SK-N-SH (cell line): ENCODE measurements at regions not wholly inside any gene's neighbourhood (a gene's known extent, or its start where the extent isn't known, plus 50 kb on each side); places are given as distances from the start of the nearest gene placed in this dataset.

Source experiments
- CTCF ChIP-seq: fragments of 200-600 bp; sonication (generic); IDR thresholded peaks from 2 replicates; pipeline ENCODE4 v1.6.1; 2017; ENCODE audit warnings: antibody characterized with exemption, mild to moderate bottlenecking, moderate library complexity
- FOXM1 ChIP-seq: IDR thresholded peaks from 2 replicates; pipeline ENCODE4 v1.4.0; 2012; ENCODE audit warnings: low read depth, mild to moderate bottlenecking
- MAX ChIP-seq: IDR thresholded peaks from 2 replicates; pipeline ENCODE4 v1.4.0; 2012; ENCODE audit warnings: low read depth
- MEF2A ChIP-seq: IDR thresholded peaks from 2 replicates; pipeline ENCODE4 v1.4.0; 2012; ENCODE audit warnings: low read depth, borderline replicate concordance
- MXI1 ChIP-seq: IDR thresholded peaks from 2 replicates; pipeline ENCODE4 v1.6.1; 2012; ENCODE audit warnings: mild to moderate bottlenecking, low read depth, low read length, improper control_type of control experiment
- POLR2AphosphoS5 ChIP-seq: IDR thresholded peaks from 2 replicates; pipeline ENCODE4 v1.6.1; 2012; ENCODE audit warnings: low read depth, low read length
- RFX5 ChIP-seq: IDR thresholded peaks from 2 replicates; pipeline ENCODE4 v1.6.1; 2012; ENCODE audit warnings: mild to moderate bottlenecking, improper control_type of control experiment, low read length
- RXRA ChIP-seq: IDR thresholded peaks from 2 replicates; pipeline ENCODE4 v1.4.0; 2012; ENCODE audit warnings: low read depth, mild to moderate bottlenecking, borderline replicate concordance
- SIN3A ChIP-seq: IDR thresholded peaks from 2 replicates; pipeline ENCODE4 v1.6.1; 2012; ENCODE audit warnings: low read depth, mild to moderate bottlenecking, low read length, moderate library complexity, borderline replicate concordance
- SMC3 ChIP-seq: IDR thresholded peaks from 2 replicates; pipeline ENCODE4 v1.6.1; 2012; ENCODE audit warnings: low read depth, low read length, improper control_type of control experiment
- TCF12 ChIP-seq: IDR thresholded peaks from 2 replicates; pipeline ENCODE4 v1.4.0; 2012
- USF1 ChIP-seq: IDR thresholded peaks from 2 replicates; pipeline ENCODE4 v1.4.0; 2012; ENCODE audit warnings: low read depth, borderline replicate concordance

- TF ChIP-seq FOXM1 (no peak), MAX (no peak), RXRA (no peak), TCF12 (no peak), CTCF (no peak), RFX5 (no peak), MXI1 (no peak), SIN3A (no peak), POLR2AphosphoS5 (no peak), SMC3 (no peak), USF1 (no peak), MEF2A (no peak)
Measured at GRCh38 chr20:41938353-41938752, 320.2 kb upstream of the CHD6 start.
